ENCODE measurements at regions not wholly inside any gene's neighbourhood (a gene's known extent, or its start where the extent isn't known, plus 50 kb on each side); places are given as distances from the start of the nearest gene placed in this dataset.
"Not testable (repeated sequence)": the region's sequence is repeated elsewhere in the genome, so short reads cannot be mapped to it uniquely, and the experiment has no call there.

DNA sequence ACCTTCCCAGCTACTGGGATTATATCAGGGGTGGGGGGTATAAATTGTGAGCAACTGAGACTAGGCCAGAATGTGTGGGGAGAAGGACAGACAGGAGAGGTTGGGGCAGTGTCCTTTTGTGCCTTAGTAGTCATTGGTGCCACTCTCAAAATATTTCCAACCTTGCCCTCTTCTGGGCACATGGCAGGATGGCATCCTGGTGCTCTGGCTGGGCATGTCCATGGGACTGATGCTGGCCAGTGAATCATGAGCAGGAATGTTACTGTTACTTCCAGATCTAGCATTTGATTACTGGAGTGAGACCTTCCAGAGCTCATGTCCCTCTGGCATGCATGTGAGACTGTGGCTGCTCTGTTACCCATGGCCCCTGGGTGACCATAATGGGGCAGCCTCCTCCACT is 151.2 kb downstream of the MATN1 start:
- no peak for DNase-seq (ENCODE audit: low read depth in 2 of 2, low spot score in 1 of 2)

- DNase-seq (ENCODE audit: low read depth in 2 of 2, low spot score in 1 of 2) = no peak
Measured at GRCh38 chr1:30571380-30571779, 152.0 kb downstream of the MATN1 start.

DNA sequence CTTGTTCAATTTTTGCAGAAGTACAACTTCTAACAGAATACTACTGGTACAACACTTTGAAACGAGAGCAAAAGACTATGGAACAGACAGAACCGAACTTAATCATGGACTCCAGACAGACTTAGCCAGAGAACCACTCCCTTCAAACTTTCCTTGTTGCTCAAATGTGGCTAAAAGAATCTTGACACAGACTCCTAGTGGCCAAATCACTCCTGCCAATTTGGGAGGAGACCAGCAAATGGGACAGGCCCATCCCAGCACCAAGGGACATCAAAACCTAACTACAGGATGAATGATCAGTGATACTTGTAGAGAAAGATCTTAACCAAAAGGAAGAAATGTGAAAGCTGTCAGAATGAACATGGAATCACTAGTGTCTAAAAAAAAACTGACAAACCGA is 154.0 kb downstream of the MATN1 start:
- no peak for DNase-seq (ENCODE audit: low read depth in 2 of 2, low spot score in 1 of 2)

GRCh38 chr1:30562559-30562958 is 160.8 kb downstream of the MATN1 start:
- no peak for DNase-seq (ENCODE audit: low read depth in 2 of 2, low spot score in 1 of 2)

DNA sequence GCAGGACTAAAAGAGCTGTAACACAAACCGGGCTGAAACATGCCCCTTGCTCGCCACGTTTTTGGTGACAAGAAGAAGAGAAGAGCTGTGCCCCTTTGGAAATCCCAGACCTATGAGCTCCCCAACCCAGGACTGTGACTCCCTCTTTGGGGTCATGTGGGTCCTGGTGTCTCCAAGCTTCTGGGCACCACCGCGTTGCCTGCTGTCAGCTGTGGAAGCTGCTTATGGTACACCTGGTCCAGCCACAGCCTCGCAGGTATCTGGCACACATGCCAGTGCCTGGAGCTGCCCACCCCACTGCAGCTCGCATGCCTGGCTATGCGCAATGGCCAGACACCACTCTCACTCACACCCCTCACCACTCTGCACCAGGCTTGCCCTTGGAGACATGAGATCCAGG is 171.8 kb downstream of the MATN1 start:
- no peak for DNase-seq (ENCODE audit: low read depth in 2 of 2, low spot score in 1 of 2)

- DNase-seq (ENCODE audit: low read depth in 2 of 2, low spot score in 1 of 2) = no peak
Measured at GRCh38 chr1:30550365-30551220, 172.8 kb downstream of the MATN1 start.

GRCh38 chr1:30549872-30550271 is 173.5 kb downstream of the MATN1 start:
- DNase-seq (ENCODE audit: low read depth in 2 of 2, low spot score in 1 of 2) = not testable (repeated sequence)

DNA sequence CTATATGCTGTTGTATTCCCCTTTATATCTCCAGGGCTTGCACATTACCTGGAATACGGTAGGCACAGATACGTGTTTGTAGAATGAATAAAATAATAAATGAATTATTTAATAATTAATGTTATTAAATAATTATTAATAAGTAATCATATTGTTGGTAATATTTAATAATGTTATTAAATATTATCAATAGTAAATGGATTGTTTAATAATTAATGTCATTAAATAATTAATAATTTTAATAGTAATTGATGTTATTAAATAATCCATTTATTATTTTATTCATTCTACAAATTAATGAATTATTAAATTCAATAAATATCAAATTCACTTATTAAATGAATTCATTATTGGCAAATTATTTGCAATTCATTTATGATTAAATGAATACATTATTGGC is 175.1 kb downstream of the MATN1 start:
- no peak for DNase-seq (ENCODE audit: low read depth in 2 of 2, low spot score in 1 of 2)

DNA sequence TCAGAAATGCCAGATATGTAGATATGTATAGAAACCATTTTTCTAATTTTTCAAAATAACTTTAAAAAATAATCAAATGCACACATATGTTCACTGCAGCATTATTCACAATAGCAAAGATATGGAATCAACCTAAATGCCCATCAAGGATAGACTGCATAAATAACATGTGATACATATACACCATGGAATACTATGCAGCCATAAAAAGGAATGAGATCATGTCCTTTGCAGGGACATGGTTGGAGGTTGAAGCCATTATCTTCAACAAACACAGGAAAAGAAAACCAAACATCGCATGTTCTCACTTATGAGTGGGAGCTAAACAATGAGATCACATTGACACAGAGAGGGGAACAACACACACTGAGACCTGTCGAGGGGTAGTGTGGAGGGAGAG is 176.1 kb downstream of the MATN1 start:
- not testable (repeated sequence) for DNase-seq (ENCODE audit: low read depth in 2 of 2, low spot score in 1 of 2)

- no peak for DNase-seq (ENCODE audit: low read depth in 2 of 2, low spot score in 1 of 2)
Measured at GRCh38 chr1:30545365-30545764, 178.0 kb downstream of the MATN1 start.

DNA sequence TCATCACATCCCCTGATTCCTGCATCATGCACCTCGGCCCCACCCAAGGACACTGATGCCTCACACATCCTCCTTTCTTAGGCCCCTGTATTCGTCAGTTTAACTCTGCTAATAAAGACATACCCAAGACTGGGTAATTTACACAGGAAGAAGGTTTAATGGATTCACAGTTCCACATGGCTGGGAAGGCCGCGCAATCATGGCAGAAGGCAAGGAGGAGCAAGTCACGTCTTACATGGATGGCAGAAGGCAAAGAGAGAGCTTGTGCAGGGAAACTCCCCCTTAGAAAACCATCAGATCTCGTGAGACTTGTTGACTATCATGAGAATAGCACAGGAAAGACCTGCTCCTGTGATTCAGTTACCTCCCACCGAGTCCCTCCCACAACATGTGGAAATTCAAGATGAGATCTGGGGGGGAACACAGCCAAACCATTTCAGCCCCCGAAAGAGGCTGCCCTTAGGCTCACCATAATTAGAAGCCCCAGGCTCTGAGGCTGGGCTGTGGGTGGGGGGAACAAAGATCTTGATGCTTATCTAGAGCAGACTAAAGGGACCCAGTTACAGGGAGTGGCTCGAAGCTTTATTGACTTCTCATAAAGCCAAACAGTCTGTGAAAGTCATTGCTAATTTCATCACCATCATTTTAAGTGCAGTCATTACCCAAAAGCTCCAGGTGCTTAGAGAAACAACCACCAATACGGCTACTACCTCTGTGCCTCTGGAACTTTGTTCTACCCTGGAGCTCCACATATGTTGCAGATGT is 181.5 kb downstream of the MATN1 start:
- no peak for DNase-seq (ENCODE audit: low read depth in 2 of 2, low spot score in 1 of 2)

- no peak for DNase-seq (ENCODE audit: low read depth in 2 of 2, low spot score in 1 of 2)
Measured at GRCh38 chr1:30540611-30541192, 182.7 kb downstream of the MATN1 start.

- no peak for DNase-seq (ENCODE audit: low read depth in 2 of 2, low spot score in 1 of 2)
Measured at GRCh38 chr1:30539884-30540283, 183.5 kb downstream of the MATN1 start.

DNA sequence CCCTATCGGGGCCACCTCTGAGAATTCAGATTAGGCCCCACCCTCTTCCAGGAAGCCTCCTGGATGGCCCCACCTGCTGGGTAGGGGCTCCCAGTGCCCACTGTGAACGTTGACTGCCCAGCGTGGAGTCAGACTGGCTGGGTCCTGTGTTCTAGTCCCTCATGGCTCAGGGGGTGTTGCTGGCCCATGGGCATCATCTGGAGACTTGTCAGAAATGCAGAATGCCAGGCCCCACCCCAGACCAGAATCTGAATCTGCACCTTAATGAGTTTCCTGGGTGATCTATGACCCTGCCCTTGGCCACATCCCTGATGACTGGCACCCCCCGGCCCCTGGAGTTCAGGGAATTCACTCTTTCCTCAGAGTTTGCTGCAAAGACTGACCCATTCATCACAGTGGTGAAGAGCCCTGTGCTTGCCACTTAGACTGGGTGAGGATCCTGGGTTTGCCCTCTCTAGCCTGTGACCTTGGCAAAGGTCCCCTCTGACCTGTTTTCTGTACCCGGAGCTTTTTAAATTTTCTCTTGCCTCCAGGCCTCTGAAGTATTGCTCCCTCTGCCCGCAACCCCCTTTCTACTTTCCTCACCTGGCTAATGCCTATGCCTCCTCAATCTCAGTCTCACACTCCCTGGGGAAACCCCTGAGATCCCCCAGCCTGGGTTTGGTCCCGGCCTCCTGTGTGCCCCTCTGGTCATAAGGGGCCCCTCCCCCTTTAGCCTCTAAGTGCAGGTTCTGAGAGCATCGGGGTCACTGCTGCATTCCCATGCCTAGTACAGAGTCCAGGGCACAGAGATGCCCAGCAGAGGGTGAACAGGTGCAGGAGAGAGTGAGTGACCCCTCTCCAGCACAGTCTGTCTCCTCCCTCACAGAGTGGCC is 184.2 kb downstream of the MATN1 start:
- no peak for DNase-seq (ENCODE audit: low read depth in 2 of 2, low spot score in 1 of 2)

DNA sequence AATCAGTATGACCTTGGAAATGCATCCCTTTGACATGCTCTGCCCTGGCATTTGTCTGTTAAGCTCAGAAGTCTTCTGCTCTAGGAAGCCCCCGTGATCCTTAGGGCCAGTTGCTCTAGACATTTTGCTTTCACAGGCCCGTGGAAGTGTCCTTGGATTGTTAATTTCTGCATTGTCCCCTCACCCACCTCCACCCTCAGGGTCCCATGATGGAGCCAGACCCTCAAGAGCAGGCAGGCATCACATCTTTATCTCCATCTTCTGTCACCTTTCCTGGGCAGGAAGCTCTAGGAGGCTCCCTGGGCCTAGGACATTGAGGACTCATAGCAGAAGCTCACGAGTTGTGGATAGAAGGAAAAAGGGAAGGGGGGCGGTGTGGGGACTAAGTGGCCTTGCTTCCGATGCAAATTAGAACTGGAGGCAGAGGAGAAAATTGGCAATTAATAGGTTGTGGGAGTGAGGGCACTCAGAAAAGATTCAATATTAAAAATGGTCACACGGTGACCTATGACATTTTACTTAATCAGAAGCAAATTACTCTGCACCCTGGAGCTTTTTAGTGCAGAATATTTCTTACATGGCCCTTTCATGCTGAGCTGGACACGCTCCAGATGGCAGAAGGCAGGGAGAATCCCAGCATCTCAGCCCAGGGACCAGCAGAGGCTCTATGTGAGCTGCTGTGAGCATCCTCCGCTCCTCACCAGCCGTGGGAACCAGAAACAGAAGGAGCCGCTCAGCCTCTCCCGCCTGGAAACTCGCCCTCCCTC is 185.0 kb downstream of the MATN1 start:
- no peak for DNase-seq (ENCODE audit: low read depth in 2 of 2, low spot score in 1 of 2)

DNA sequence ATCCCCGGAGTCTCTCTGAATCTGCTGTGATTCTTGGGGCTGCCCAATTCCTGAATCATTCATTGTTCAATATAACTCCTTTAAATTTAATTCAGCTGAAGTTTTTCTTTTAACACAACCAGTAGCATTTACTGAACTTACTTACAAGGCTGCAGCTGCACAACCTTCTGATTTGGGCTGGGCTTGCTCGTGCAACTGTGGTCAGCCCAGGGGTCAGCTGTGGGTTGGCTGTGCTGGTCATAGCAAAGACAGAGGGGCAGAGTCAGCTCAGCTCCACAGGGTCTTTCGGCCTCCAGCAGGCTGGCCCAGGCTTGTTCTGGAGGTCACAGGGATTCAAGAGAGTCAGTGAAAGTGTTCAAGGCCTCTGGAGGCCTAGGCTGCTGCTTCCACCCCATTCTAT is 186.1 kb downstream of the MATN1 start:
- no peak for DNase-seq (ENCODE audit: low read depth in 2 of 2, low spot score in 1 of 2)

- no peak for DNase-seq (ENCODE audit: low read depth in 2 of 2, low spot score in 1 of 2)
Measured at GRCh38 chr1:30536530-30536929, 186.9 kb downstream of the MATN1 start.

- no peak for DNase-seq (ENCODE audit: low read depth in 2 of 2, low spot score in 1 of 2)
Measured at GRCh38 chr1:30535595-30536325, 187.6 kb downstream of the MATN1 start.

- no peak for DNase-seq (ENCODE audit: low read depth in 2 of 2, low spot score in 1 of 2)
Measured at GRCh38 chr1:30534551-30534940, 188.8 kb downstream of the MATN1 start.

Measured in stimulated activated CD8-positive, alpha-beta memory T cell treated with anti-CD3 and anti-CD28 coated beads, Interleukin-4, amount 100 ng/mL, for 1 hour (primary cell).